HEK293 (cell line): ENCODE measurements at regions not wholly inside any gene's neighbourhood (a gene's known extent, or its start where the extent isn't known, plus 50 kb on each side); places are given as distances from the start of the nearest gene placed in this dataset.

Source experiments
- CTCF ChIA-PET: fragments of 350-600 bp; formaldehyde crosslinking; extraction: SDS; loops from one replicate; lab custom pipeline; 2021; ENCODE audit warnings: antibody characterized with exemption; lab: Yijun Ruan, JAX
- POLR2A ChIA-PET: fragments of 300-600 bp; formaldehyde crosslinking; extraction: SDS; loops from one replicate; lab custom pipeline; 2020; ENCODE audit warnings: antibody characterized with exemption, inconsistent platforms; lab: Yijun Ruan, JAX
- H3K27ac ChIP-seq: fragments of 200-500 bp; sonication (Bioruptor generic); 2 replicates; pipeline ENCODE4 v1.5.1; 2014; ENCODE audit warnings: low read depth, low read length, control low read depth, inconsistent platforms; ENCODE audit errors: extremely low read depth
- H3K36me3 ChIP-seq, 2 experiments: fragments of 200-500 bp in 1 of 2; sonication (Bioruptor generic) in 1 of 2; 1 replicate in 1 of 2; 2 replicates in 1 of 2; pipeline ENCODE4 v1.5.1; 2014 to 2017; ENCODE audit warnings: inconsistent platforms in 2 of 2, low read length in 2 of 2; ENCODE audit not compliant: control insufficient read depth in 2 of 2, insufficient read depth in 1 of 2
- H3K4me1 ChIP-seq: fragments of 200-500 bp; sonication (Bioruptor generic); 2 replicates; pipeline ENCODE4 v1.5.1; 2014; ENCODE audit warnings: mild to moderate bottlenecking, low read length, inconsistent platforms; ENCODE audit not compliant: control insufficient read depth, insufficient read depth
- H3K4me3 ChIP-seq: 2 replicates; pipeline ENCODE4 v1.5.1; 2011; ENCODE audit warnings: low read depth, mild to moderate bottlenecking, control low read depth, low read length, moderate library complexity
- H3K9me3 ChIP-seq: fragments of 200-500 bp; sonication (Bioruptor generic); 2 replicates; pipeline ENCODE4 v1.5.1; 2014; ENCODE audit warnings: low read depth, low read length, inconsistent platforms; ENCODE audit not compliant: control insufficient read depth, insufficient read depth
- GLI2 ChIP-seq: fragments of 450-650 bp; formaldehyde crosslinking; IDR thresholded peaks from 2 replicates; pipeline ENCODE4; 2017; ENCODE audit warnings: missing biosample characterization, missing genetic modification characterization, low read depth, borderline replicate concordance
- KLF10 ChIP-seq: fragments of 450-650 bp; IDR thresholded peaks from 2 replicates; pipeline ENCODE4 v1.5.1; 2018; ENCODE audit warnings: missing biosample characterization, mild to moderate bottlenecking, missing genetic modification characterization
- KLF17 ChIP-seq: fragments of 450-650 bp; formaldehyde crosslinking; IDR thresholded peaks from 2 replicates; pipeline ENCODE4 v1.5.1; 2016; ENCODE audit warnings: missing biosample characterization, missing genetic modification characterization
- KLF7 ChIP-seq: fragments of 450-650 bp; formaldehyde crosslinking; IDR thresholded peaks from 2 replicates; pipeline ENCODE4 v1.5.1; 2016; ENCODE audit warnings: missing biosample characterization, missing genetic modification characterization, borderline replicate concordance
- KLF8 ChIP-seq: fragments of 450-650 bp; formaldehyde crosslinking; IDR thresholded peaks from 2 replicates; pipeline ENCODE4 v1.5.1; 2016; ENCODE audit warnings: missing biosample characterization, missing genetic modification characterization
- OSR2 ChIP-seq: fragments of 450-650 bp; formaldehyde crosslinking; IDR thresholded peaks from 2 replicates; pipeline ENCODE4 v1.5.1; 2016; ENCODE audit warnings: missing biosample characterization, missing genetic modification characterization
- PRDM10 ChIP-seq: fragments of 450-650 bp; formaldehyde crosslinking; IDR thresholded peaks from 2 replicates; pipeline ENCODE4 v1.5.1; 2016; ENCODE audit warnings: missing biosample characterization, missing genetic modification characterization
- PRDM6 ChIP-seq: fragments of 450-650 bp; formaldehyde crosslinking; IDR thresholded peaks from 2 replicates; pipeline ENCODE4 v1.5.1; 2017; ENCODE audit warnings: missing biosample characterization, missing genetic modification characterization
- SCRT2 ChIP-seq: fragments of 450-650 bp; formaldehyde crosslinking; IDR thresholded peaks from 2 replicates; pipeline ENCODE4 v1.5.1; 2016; ENCODE audit warnings: missing biosample characterization, missing genetic modification characterization
- SP3 ChIP-seq: fragments of 450-650 bp; formaldehyde crosslinking; IDR thresholded peaks from 2 replicates; pipeline ENCODE4 v1.5.1; 2016; ENCODE audit warnings: missing biosample characterization, missing genetic modification characterization
- TCF7L2 ChIP-seq: IDR thresholded peaks from 2 replicates; pipeline ENCODE4 v1.6.1; 2011; ENCODE audit warnings: low read depth, mild to moderate bottlenecking, inconsistent platforms, low read length, moderate library complexity, borderline replicate concordance
- ZBTB6 ChIP-seq: fragments of 450-650 bp; formaldehyde crosslinking; IDR thresholded peaks from 2 replicates; pipeline ENCODE4 v1.5.1; 2017; ENCODE audit warnings: missing biosample characterization, missing genetic modification characterization
- ZNF157 ChIP-seq: fragments of 450-650 bp; formaldehyde crosslinking; IDR thresholded peaks from 2 replicates; pipeline ENCODE4 v1.5.1; 2016; ENCODE audit warnings: missing biosample characterization, missing genetic modification characterization
- ZNF214 ChIP-seq: fragments of 450-650 bp; formaldehyde crosslinking; IDR thresholded peaks from 2 replicates; pipeline ENCODE4 v1.5.1; 2017; ENCODE audit warnings: missing biosample characterization, mild to moderate bottlenecking, missing genetic modification characterization, borderline replicate concordance
- ZNF561 ChIP-seq: fragments of 450-650 bp; IDR thresholded peaks from 2 replicates; pipeline ENCODE4 v1.5.1; 2018; ENCODE audit warnings: missing biosample characterization, missing genetic modification characterization, borderline replicate concordance
- ZNF585B ChIP-seq: fragments of 450-650 bp; formaldehyde crosslinking; IDR thresholded peaks from 2 replicates; pipeline ENCODE4 v1.5.1; 2016; ENCODE audit warnings: missing biosample characterization, missing genetic modification characterization
- ZNF626 ChIP-seq: fragments of 450-650 bp; sonication (Bioruptor Pico); formaldehyde crosslinking; IDR thresholded peaks from 2 replicates; pipeline ENCODE4 v1.5.1; 2018; ENCODE audit warnings: missing biosample characterization, missing genetic modification characterization, inconsistent platforms
- ZNF664 ChIP-seq: fragments of 450-650 bp; formaldehyde crosslinking; IDR thresholded peaks from 2 replicates; pipeline ENCODE4 v1.5.1; 2016; ENCODE audit warnings: missing biosample characterization, missing genetic modification characterization
- ZNF701 ChIP-seq: fragments of 450-650 bp; formaldehyde crosslinking; IDR thresholded peaks from 2 replicates; pipeline ENCODE4 v1.5.1; 2016; ENCODE audit warnings: missing biosample characterization, missing genetic modification characterization
- ZNF747 ChIP-seq: fragments of 450-650 bp; formaldehyde crosslinking; IDR thresholded peaks from 2 replicates; pipeline ENCODE4 v1.5.1; 2016; ENCODE audit warnings: missing biosample characterization, missing genetic modification characterization
- ZSCAN16 ChIP-seq: fragments of 450-650 bp; formaldehyde crosslinking; IDR thresholded peaks from 2 replicates; pipeline ENCODE4 v1.5.1; 2016; ENCODE audit warnings: missing biosample characterization, missing genetic modification characterization
- ZXDB ChIP-seq: fragments of 450-650 bp; formaldehyde crosslinking; IDR thresholded peaks from 2 replicates; pipeline ENCODE4 v1.5.1; 2016; ENCODE audit warnings: missing biosample characterization, missing genetic modification characterization

GRCh38 chr18:54076166-54076565 lies 148.3 kb downstream of the MBD2 start:
- H3K9me3 ChIP-seq, result no peaks in the 10 kb centered on the region
- no peaks in the 10 kb centered on the region for H3K36me3 ChIP-seq
- no peak overlapping the region for H3K27ac ChIP-seq
- POLR2A ChIA-PET, result no interaction called here
- TF ChIP-seq ZNF747 (tag by site-specific recombination), result no peak
- TF ChIP-seq ZBTB6 (tag by site-specific recombination), result no peak
- TF ChIP-seq KLF7, result no peak
- no peak for TF ChIP-seq GLI2 (tag by site-specific recombination)
- TF ChIP-seq KLF17 (tag by site-specific recombination), result no peak
- TF ChIP-seq ZNF214, result no peak
- TF ChIP-seq ZNF626, result no peak
- TF ChIP-seq ZNF585B, result no peak
- no peak for TF ChIP-seq OSR2
- no peak for TF ChIP-seq PRDM10
- TF ChIP-seq ZSCAN16 (tag by site-specific recombination), result no peak
- TF ChIP-seq ZNF561 (tag by site-specific recombination), result no peak
- TF ChIP-seq TCF7L2, result no peak
- TF ChIP-seq PRDM6 (tag by site-specific recombination), result no peak
- no peak for TF ChIP-seq ZNF664 (tag by site-specific recombination)
- no peak for TF ChIP-seq KLF10 (tag by site-specific recombination)
- TF ChIP-seq SP3 (tag by site-specific recombination), result no peak
- no peak for TF ChIP-seq ZNF701 (tag by site-specific recombination)
- no peak for TF ChIP-seq SCRT2 (tag by site-specific recombination)
- TF ChIP-seq, all 188 proteins: peak for 0
- CTCF ChIA-PET, result interaction anchor here (0.7 to 0.9 kb wide), 2 partner anchors 37 to 52 kb away, joined by 3 read pairs; no protein-coding TSS in a partner anchor
- H3K4me3 ChIP-seq, result no peak overlapping the region
- no peaks in the 10 kb centered on the region for H3K4me1 ChIP-seq

- TF ChIP-seq ZXDB (tag by site-specific recombination), result no peak
- TF ChIP-seq ZNF664 (tag by site-specific recombination), result no peak
- no peak for TF ChIP-seq ZNF157 (tag by site-specific recombination)
- no peak for TF ChIP-seq KLF8
- ChIA-PET POLR2A (no interaction called here), CTCF (interaction anchor here (0.7 to 0.9 kb wide), 2 partner anchors 38 to 52 kb away, joined by 3 read pairs; no protein-coding TSS in a partner anchor)
These were observed 148.8 kb downstream of the MBD2 start for GRCh38 chr18:54075689-54076088.

More at GRCh38 chr18:54075689-54076088, 148.8 kb downstream of the MBD2 start:
- Histone ChIP-seq H3K4me3 (no peak overlapping the region), H3K27ac (no peak overlapping the region), H3K9me3 (no peaks in the 10 kb centered on the region), H3K4me1 (no peaks in the 10 kb centered on the region), H3K36me3 (no peaks in the 10 kb centered on the region)
